ENCODE measurements at regions not wholly inside any gene's neighbourhood (a gene's known extent, or its start where the extent isn't known, plus 50 kb on each side); places are given as distances from the start of the nearest gene placed in this dataset.

DNA sequence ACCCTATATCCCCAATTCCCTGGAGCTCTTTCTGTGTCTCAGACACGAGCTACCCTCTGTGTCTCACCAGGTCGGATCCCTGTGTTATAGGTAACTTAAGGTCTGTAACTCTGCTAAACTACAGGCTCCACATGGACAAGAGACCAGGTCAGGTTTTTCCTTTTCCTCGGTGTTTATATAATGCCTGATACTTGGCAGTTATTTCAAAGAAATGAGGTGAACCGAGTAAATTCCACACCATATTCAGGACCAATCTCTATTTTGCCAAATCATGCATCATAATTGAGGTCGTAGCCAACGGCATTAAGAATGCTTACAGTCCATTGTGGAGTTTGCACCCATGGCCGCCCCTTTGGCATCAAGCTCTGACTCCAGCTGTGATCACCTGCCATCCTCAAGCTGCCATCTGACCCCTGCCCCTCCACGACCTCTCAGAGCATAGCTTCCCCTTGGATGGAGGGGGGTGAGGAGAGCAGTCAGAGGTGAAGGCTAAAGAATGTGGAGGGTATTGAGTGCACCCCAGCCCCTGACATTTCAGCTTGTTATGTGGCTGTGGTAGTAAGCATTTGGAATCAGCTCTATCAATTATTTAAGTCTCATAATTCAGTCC, 434.7 kb upstream of the RBFOX1 start:
- Mint-ChIP-seq H3K36me3 (ENCODE audit: low read depth) (no peaks in the 10 kb centered on the region), H3K9me3 (peaks cover 9% of the 10 kb centered on the region), H3K27ac (no peak overlapping the region), H3K27me3 (no peaks in the 10 kb centered on the region), H3K4me3 (no peak overlapping the region), H3K4me1 (ENCODE audit: low read depth) (no peaks in the 10 kb centered on the region)
- ChIA-PET POLR2A (no interaction called here), CTCF (no interaction called here)
- DNase-seq (no peak), ATAC-seq (no peak)
- TF ChIP-seq, protein P1, sequence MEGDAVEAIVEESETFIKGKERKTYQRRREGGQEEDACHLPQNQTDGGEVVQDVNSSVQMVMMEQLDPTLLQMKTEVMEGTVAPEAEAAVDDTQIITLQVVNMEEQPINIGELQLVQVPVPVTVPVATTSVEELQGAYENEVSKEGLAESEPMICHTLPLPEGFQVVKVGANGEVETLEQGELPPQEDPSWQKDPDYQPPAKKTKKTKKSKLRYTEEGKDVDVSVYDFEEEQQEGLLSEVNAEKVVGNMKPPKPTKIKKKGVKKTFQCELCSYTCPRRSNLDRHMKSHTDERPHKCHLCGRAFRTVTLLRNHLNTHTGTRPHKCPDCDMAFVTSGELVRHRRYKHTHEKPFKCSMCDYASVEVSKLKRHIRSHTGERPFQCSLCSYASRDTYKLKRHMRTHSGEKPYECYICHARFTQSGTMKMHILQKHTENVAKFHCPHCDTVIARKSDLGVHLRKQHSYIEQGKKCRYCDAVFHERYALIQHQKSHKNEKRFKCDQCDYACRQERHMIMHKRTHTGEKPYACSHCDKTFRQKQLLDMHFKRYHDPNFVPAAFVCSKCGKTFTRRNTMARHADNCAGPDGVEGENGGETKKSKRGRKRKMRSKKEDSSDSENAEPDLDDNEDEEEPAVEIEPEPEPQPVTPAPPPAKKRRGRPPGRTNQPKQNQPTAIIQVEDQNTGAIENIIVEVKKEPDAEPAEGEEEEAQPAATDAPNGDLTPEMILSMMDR (IDR thresholded peaks at IDR 0.05): no peak
- intact Hi-C loops (cut with micrococcal nuclease): no loop called here

DNA sequence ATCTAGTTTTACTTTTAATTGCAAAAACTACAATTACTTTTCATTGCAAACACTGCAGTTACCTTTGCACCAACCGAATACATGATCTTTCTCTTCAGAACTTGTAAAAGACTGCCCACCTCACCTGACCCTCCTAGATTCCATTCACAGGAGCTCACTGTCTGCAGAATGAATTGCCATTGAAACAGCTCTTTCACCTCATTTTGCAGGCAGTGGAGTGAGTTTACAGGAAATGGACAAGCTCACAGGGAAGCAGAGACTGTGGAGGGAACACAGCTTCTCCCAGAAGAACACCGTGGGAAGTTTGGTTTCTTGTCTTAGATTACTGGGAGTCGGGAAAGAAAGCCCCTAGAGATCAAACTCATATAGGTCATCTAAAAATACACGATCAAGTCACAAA, 439.7 kb upstream of the RBFOX1 start:
- H3K27me3 Mint-ChIP-seq: no peaks in the 10 kb centered on the region
- CTCF ChIA-PET: no interaction called here
- H3K4me3 Mint-ChIP-seq: no peak overlapping the region
- H3K4me1 Mint-ChIP-seq (ENCODE audit: low read depth): no peaks in the 10 kb centered on the region
- H3K36me3 Mint-ChIP-seq (ENCODE audit: low read depth): no peaks in the 10 kb centered on the region
- H3K9me3 Mint-ChIP-seq: peaks cover 3% of the 10 kb centered on the region
- ATAC-seq (no peak), DNase-seq (no peak)
- intact Hi-C loops (cut with micrococcal nuclease): no loop called here
- TF ChIP-seq, protein P1 (IDR thresholded peaks at IDR 0.05): no peak
- H3K27ac Mint-ChIP-seq: no peak overlapping the region
- POLR2A ChIA-PET: interaction anchor here (1.5 kb wide), 1 partner anchor 22 kb away, joined by 4 read pairs; no protein-coding TSS in a partner anchor

DNA sequence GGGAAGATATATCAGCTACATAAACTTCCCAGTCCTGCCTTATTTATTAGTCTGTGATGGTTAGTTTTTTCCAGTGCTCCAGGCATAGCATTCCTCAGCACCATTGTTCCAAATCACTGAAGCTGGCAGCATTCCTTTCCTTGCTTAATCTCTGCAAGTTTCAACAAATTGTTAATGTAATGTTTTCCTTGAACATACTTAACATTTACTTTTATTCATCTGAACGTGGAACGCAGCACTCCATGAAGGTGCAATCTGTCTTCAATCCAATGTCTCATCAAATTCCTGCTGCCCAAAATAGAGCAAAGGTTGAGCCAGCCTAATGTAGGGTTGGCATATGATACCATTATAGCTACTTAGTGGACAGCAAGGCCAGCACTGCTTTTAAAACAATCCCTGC, 441.1 kb upstream of the RBFOX1 start:
- ATAC-seq (no peak), DNase-seq (no peak)
- Mint-ChIP-seq H3K27me3 (no peaks in the 10 kb centered on the region), H3K4me3 (no peak overlapping the region), H3K36me3 (ENCODE audit: low read depth) (no peaks in the 10 kb centered on the region), H3K9me3 (peaks cover under 1% of the 10 kb centered on the region), H3K27ac (no peak overlapping the region), H3K4me1 (ENCODE audit: low read depth) (no peaks in the 10 kb centered on the region)
- TF ChIP-seq, protein P1 (IDR thresholded peaks at IDR 0.05): no peak
- ChIA-PET CTCF (no interaction called here), POLR2A (no interaction called here)
- intact Hi-C loops (cut with micrococcal nuclease): no loop called here

DNA sequence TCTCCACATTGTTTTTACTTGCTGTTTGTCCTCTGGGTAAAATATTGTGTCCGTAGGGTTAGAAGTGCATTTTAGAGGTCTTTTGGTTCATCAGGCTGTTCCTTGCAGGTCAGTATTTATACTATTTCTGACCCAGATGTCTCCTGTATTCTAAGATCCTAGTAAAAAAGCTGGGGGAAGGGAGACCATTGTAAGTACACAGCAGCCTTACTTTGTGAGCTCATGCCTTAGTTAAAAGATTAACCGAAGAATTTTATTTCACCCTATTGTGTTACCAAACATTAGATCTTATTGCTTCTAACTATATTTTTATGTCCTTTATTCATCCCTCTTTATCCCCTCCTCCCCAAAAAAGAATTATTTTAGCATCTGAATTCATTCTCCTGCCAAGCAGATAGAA, 444.1 kb upstream of the RBFOX1 start:
- TF ChIP-seq, protein P1 (IDR thresholded peaks at IDR 0.05): no peak
- DNase-seq: no peak
- no peak for ATAC-seq
- H3K27me3 Mint-ChIP-seq: no peaks in the 10 kb centered on the region
- CTCF ChIA-PET: no interaction called here
- intact Hi-C loops (cut with micrococcal nuclease): no loop called here
- no peak overlapping the region for H3K4me3 Mint-ChIP-seq
- H3K4me1 Mint-ChIP-seq (ENCODE audit: low read depth): no peaks in the 10 kb centered on the region
- POLR2A ChIA-PET: no interaction called here
- no peak overlapping the region for H3K27ac Mint-ChIP-seq
- no peaks in the 10 kb centered on the region for H3K9me3 Mint-ChIP-seq
- no peaks in the 10 kb centered on the region for H3K36me3 Mint-ChIP-seq (ENCODE audit: low read depth)

DNA sequence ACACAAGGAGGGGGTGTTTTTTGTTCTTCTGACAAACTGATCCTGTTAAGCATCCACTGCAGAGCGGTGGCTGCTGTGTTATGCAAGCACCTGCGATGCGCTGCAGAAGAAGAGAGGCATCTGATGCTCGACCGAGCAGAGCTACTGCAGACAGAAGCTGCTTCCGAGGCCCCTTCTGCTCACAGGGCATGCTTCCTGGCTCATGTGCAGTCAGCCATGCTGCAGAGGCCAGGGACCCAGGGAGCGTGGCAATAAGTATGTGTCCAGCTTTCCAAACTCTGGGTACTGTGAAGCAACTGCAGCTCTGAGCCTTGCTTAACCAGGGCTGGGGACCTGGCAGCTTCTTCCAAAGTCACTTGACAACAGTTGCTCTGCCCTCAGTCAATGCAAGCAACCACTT, 448.6 kb upstream of the RBFOX1 start:
- Mint-ChIP-seq H3K9me3 (peaks cover 2% of the 10 kb centered on the region), H3K36me3 (ENCODE audit: low read depth) (no peaks in the 10 kb centered on the region), H3K4me3 (no peak overlapping the region), H3K4me1 (ENCODE audit: low read depth) (no peaks in the 10 kb centered on the region), H3K27me3 (no peaks in the 10 kb centered on the region), H3K27ac (no peak overlapping the region)
- ATAC-seq (no peak), DNase-seq (no peak)
- CTCF ChIA-PET: no interaction called here
- TF ChIP-seq, protein P1 (IDR thresholded peaks at IDR 0.05): no peak
- POLR2A ChIA-PET: no interaction called here
- intact Hi-C loops (cut with micrococcal nuclease): no loop called here

Data from activated CD8-positive, alpha-beta T cell treated with anti-CD3 and anti-CD28 coated beads for 36 hours (primary cell).